Endothelial cell of umbilical vein (primary cell): ENCODE measurements at regions not wholly inside any gene's neighbourhood (a gene's known extent, or its start where the extent isn't known, plus 50 kb on each side); places are given as distances from the start of the nearest gene placed in this dataset.

Source experiments
- CTCF ChIP-seq, 2 donors: IDR thresholded peaks; 1 replicate in 1 of 2; 2 replicates in 1 of 2; pipeline ENCODE4 v1.5.1; 2011; ENCODE audit warnings: low read length in 2 of 2, mild to moderate bottlenecking in 2 of 2, moderate library complexity in 2 of 2, control low read depth in 1 of 2, inconsistent platforms in 1 of 2, low read depth in 1 of 2; ENCODE audit not compliant: insufficient read depth in 1 of 2; ENCODE audit errors: extremely low read depth in 1 of 2
- JUN ChIP-seq: IDR thresholded peaks from 2 replicates; pipeline ENCODE4 v1.6.1; 2011; ENCODE audit warnings: borderline replicate concordance, low read depth; ENCODE audit not compliant: insufficient read length, insufficient read depth

- TF ChIP-seq CTCF (IDR thresholded peaks at IDR 0.05; ENCODE audit: extremely low read depth in 1 of 2, insufficient read depth in 1 of 2, low read depth in 1 of 2, low read length in 2 of 2) (no peak), JUN (no peak)
Observed at GRCh38 chrY:7416406-7416805, 504.9 kb upstream of the AMELY start.
